ENCODE measurements at regions not wholly inside any gene's neighbourhood (a gene's known extent, or its start where the extent isn't known, plus 50 kb on each side); places are given as distances from the start of the nearest gene placed in this dataset.
"Not testable (repeated sequence)": the region's sequence is repeated elsewhere in the genome, so short reads cannot be mapped to it uniquely, and the experiment has no call there.

- DNase-seq = no peak
Measured at GRCh38 chr7:49618028-49618427, 155.4 kb upstream of the VWC2 start.

GRCh38 chr7:49623943-49624342 lies 149.5 kb upstream of the VWC2 start:
- DNase-seq = no peak

GRCh38 chr7:49624611-49625010 lies 148.8 kb upstream of the VWC2 start:
- no peak for DNase-seq

GRCh38 chr7:49630513-49630912 lies 142.9 kb upstream of the VWC2 start:
- DNase-seq = no peak

- peak; percentile 18 for DNase-seq
Measured at GRCh38 chr7:49631071-49631815, 142.2 kb upstream of the VWC2 start.

GRCh38 chr7:49631960-49632359 lies 141.5 kb upstream of the VWC2 start:
- DNase-seq = no peak

- DNase-seq = no peak
Measured at GRCh38 chr7:49635800-49636199, 137.6 kb upstream of the VWC2 start.

- DNase-seq = no peak
Measured at GRCh38 chr7:49636400-49636799, 137.0 kb upstream of the VWC2 start.

- DNase-seq = no peak
Measured at GRCh38 chr7:49638166-49638565, 135.3 kb upstream of the VWC2 start.

GRCh38 chr7:49639068-49639593 lies 134.3 kb upstream of the VWC2 start:
- no peak for DNase-seq

- no peak for DNase-seq
Measured at GRCh38 chr7:49639808-49640207, 133.6 kb upstream of the VWC2 start.

GRCh38 chr7:49643321-49643720 lies 130.1 kb upstream of the VWC2 start:
- DNase-seq = no peak

GRCh38 chr7:49643736-49644135 lies 129.7 kb upstream of the VWC2 start:
- DNase-seq = no peak

- no peak for DNase-seq
Measured at GRCh38 chr7:49644396-49645166, 128.9 kb upstream of the VWC2 start.

- no peak for DNase-seq
Measured at GRCh38 chr7:49645296-49645695, 128.1 kb upstream of the VWC2 start.

GRCh38 chr7:49660170-49660783 lies 113.2 kb upstream of the VWC2 start:
- DNase-seq = no peak

GRCh38 chr7:49660976-49661375 lies 112.5 kb upstream of the VWC2 start:
- DNase-seq = no peak

GRCh38 chr7:49665963-49666362 lies 107.5 kb upstream of the VWC2 start:
- not testable (repeated sequence) for DNase-seq

- DNase-seq = no peak
Measured at GRCh38 chr7:49666764-49667163, 106.7 kb upstream of the VWC2 start.

- DNase-seq = no peak
Measured at GRCh38 chr7:49669285-49669684, 104.2 kb upstream of the VWC2 start.

GRCh38 chr7:49669692-49670260 lies 103.7 kb upstream of the VWC2 start:
- no peak for DNase-seq

- no peak for DNase-seq
Measured at GRCh38 chr7:49670991-49671390, 102.4 kb upstream of the VWC2 start.

GRCh38 chr7:49692516-49692915 lies 80.9 kb upstream of the VWC2 start:
- no peak for DNase-seq

Data from MV-4-11 (cell line).